ENCODE measurements at regions not wholly inside any gene's neighbourhood (a gene's known extent, or its start where the extent isn't known, plus 50 kb on each side); places are given as distances from the start of the nearest gene placed in this dataset.
"Not testable (repeated sequence)": the region's sequence is repeated elsewhere in the genome, so short reads cannot be mapped to it uniquely, and the experiment has no call there.

- TF ChIP-seq POLR2A (IDR thresholded peaks at IDR 0.05) (no peak), CTCF (IDR thresholded peaks at IDR 0.05) (no peak), EP300 (IDR thresholded peaks at IDR 0.05) (no peak), POLR2AphosphoS5 (IDR thresholded peaks at IDR 0.05) (no peak)
- no peak overlapping the region for H3K4me3 ChIP-seq
- H3K9me3 ChIP-seq = peaks cover 0 to 16% (median 4%) of the 10 kb centered on the region in 4 donors
Observed at GRCh38 chr9:79087133-79087532, 484.6 kb upstream of the TLE4 start.

GRCh38 chr9:79089054-79089560 lies 482.7 kb upstream of the TLE4 start:
- Histone ChIP-seq H3K36me3 (no peaks in the 10 kb centered on the region), H3K4me3 (no peak overlapping the region), H3K4me1 (no peaks in the 10 kb centered on the region), H3K27ac (no peak overlapping the region), H3K27me3 (no peaks in the 10 kb centered on the region), H3K9me3 (peaks cover 0 to 11% (median 4%) of the 10 kb centered on the region in 4 donors)
- no peak for TF ChIP-seq CTCF (IDR thresholded peaks at IDR 0.05)
- no peak for TF ChIP-seq POLR2AphosphoS5 (IDR thresholded peaks at IDR 0.05)
- no peak for TF ChIP-seq POLR2A (IDR thresholded peaks at IDR 0.05)
- no peak for TF ChIP-seq EP300 (IDR thresholded peaks at IDR 0.05)
- no peak for DNase-seq
- intact Hi-C loops (cut with DNase I; ENCODE audit: low total_unique reads) = no loop called here

More at GRCh38 chr9:79087133-79087532, 484.6 kb upstream of the TLE4 start:
- 75 to 96% (median 86%) methylated on average over 2 of the region's 2 CpGs for WGBS, 5 donors
- Histone ChIP-seq H3K27ac (no peak overlapping the region), H3K4me1 (no peaks in the 10 kb centered on the region), H3K27me3 (no peaks in the 10 kb centered on the region), H3K36me3 (no peaks in the 10 kb centered on the region)
- no peak for DNase-seq
- intact Hi-C loops (cut with DNase I; ENCODE audit: low total_unique reads) = no loop called here

GRCh38 chr9:79089851-79090250 lies 481.9 kb upstream of the TLE4 start:
- H3K27ac ChIP-seq; DNase-seq; H3K4me1 ChIP-seq; H3K4me3 ChIP-seq; H3K27me3 ChIP-seq; H3K36me3 ChIP-seq; intact Hi-C loops (cut with DNase I; ENCODE audit: low total_unique reads): not testable (repeated sequence)
- peaks cover 0 to 11% (median 4%) of the 10 kb centered on the region in 4 donors for H3K9me3 ChIP-seq
- WGBS, 5 donors = 48 to 60% (median 50%) methylated on average over 2 of the region's 2 CpGs

- intact Hi-C loops (cut with DNase I; ENCODE audit: low total_unique reads); H3K27me3 ChIP-seq; H3K9me3 ChIP-seq; H3K4me1 ChIP-seq; H3K36me3 ChIP-seq; H3K4me3 ChIP-seq; DNase-seq; H3K27ac ChIP-seq: not testable (repeated sequence)
- WGBS, 5 donors = 83 to 93% (median 89%) methylated on average over 12 to 17 of the region's 17 CpGs
Observed at GRCh38 chr9:79103257-79103656, 468.5 kb upstream of the TLE4 start.

GRCh38 chr9:79104216-79104615 lies 467.5 kb upstream of the TLE4 start:
- intact Hi-C loops (cut with DNase I; ENCODE audit: low total_unique reads) = no loop called here
- TF ChIP-seq POLR2AphosphoS5 (IDR thresholded peaks at IDR 0.05) (no peak), CTCF (IDR thresholded peaks at IDR 0.05) (no peak), POLR2A (IDR thresholded peaks at IDR 0.05) (no peak), EP300 (IDR thresholded peaks at IDR 0.05) (no peak)
- Histone ChIP-seq H3K4me3 (no peak overlapping the region), H3K4me1 (no peaks in the 10 kb centered on the region), H3K27ac (no peak overlapping the region), H3K36me3 (no peaks in the 10 kb centered on the region), H3K27me3 (no peaks in the 10 kb centered on the region), H3K9me3 (peaks cover 0 to 9% (median 7%) of the 10 kb centered on the region in 4 donors)
- DNase-seq = no peak
- WGBS, 5 donors = 86 to 96% (median 95%) methylated on average over 1 of the region's 1 CpG

Measured in stomach (tissue), 8 donors.